PC-3 (cell line): ENCODE measurements at regions not wholly inside any gene's neighbourhood (a gene's known extent, or its start where the extent isn't known, plus 50 kb on each side); places are given as distances from the start of the nearest gene placed in this dataset.

Experiments used
- EZH2 ChIP-seq: fragments of 300-600 bp; sonication (generic); IDR thresholded peaks from one replicate; pipeline ENCODE4 v1.6.1; 2017; ENCODE audit warnings: antibody characterized with exemption, mild to moderate bottlenecking, low read length; ENCODE audit not compliant: unreplicated experiment
- EZH2phosphoT487 ChIP-seq: fragments of 300-600 bp; sonication (generic); IDR thresholded peaks from 2 replicates; pipeline ENCODE4 v1.6.1; 2018; ENCODE audit warnings: mild to moderate bottlenecking, antibody characterized with exemption, low read length, borderline replicate concordance
- TF ChIP-seq, protein P1 (sequence below): fragments of 300-600 bp; sonication (generic); conservative IDR thresholded peaks from 2 replicates; pipeline ENCODE4 v1.5.1; 2017; ENCODE audit warnings: antibody characterized with exemption, low read depth, mild to moderate bottlenecking, low read length

DNA sequence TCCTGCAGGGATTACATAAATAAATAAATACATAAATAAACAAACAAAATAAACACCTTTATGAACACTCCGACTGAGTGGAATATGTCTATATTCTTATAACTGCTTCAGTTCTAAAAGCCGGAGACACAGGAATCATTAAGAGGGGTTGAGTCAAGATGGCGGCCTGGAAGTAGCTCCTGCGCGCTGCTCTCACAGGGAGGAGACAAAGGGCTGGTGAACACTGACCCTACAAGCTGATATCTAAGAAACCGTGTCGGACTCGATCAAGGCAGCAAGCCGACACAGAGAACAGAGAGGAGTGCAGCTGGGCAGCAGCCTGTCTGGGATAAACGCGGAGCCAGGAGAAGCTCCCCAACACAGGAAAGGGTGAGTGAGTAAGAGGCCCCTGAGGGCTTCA lies 1098.6 kb upstream of the NCAM2 start:
- TF ChIP-seq, protein P1, sequence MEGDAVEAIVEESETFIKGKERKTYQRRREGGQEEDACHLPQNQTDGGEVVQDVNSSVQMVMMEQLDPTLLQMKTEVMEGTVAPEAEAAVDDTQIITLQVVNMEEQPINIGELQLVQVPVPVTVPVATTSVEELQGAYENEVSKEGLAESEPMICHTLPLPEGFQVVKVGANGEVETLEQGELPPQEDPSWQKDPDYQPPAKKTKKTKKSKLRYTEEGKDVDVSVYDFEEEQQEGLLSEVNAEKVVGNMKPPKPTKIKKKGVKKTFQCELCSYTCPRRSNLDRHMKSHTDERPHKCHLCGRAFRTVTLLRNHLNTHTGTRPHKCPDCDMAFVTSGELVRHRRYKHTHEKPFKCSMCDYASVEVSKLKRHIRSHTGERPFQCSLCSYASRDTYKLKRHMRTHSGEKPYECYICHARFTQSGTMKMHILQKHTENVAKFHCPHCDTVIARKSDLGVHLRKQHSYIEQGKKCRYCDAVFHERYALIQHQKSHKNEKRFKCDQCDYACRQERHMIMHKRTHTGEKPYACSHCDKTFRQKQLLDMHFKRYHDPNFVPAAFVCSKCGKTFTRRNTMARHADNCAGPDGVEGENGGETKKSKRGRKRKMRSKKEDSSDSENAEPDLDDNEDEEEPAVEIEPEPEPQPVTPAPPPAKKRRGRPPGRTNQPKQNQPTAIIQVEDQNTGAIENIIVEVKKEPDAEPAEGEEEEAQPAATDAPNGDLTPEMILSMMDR: no peak
- TF ChIP-seq EZH2phosphoT487 (no peak), EZH2 (no peak)
